SK-N-SH treated with all-trans-retinoic acid at 6 μM for 48 hours (cell line): ENCODE measurements at regions not wholly inside any gene's neighbourhood (a gene's known extent, or its start where the extent isn't known, plus 50 kb on each side); places are given as distances from the start of the nearest gene placed in this dataset.

Experiments
- ATAC-seq: fragments of 200-7000 bp; cut with Tn5 transposase; 3 replicates; pipeline ENCODE4 v1.9.1; 2020; ENCODE audit warnings: mild to moderate bottlenecking, moderate library complexity
- ARNTL ChIP-seq: fragments of 450-650 bp; formaldehyde crosslinking; IDR thresholded peaks from 2 replicates; pipeline ENCODE4 v1.5.0; 2020; ENCODE audit warnings: low read depth, mild to moderate bottlenecking, moderate library complexity, borderline replicate concordance
- BACH2 ChIP-seq: fragments of 250-450 bp; sonication (Bioruptor Pico); IDR thresholded peaks from 2 replicates; pipeline ENCODE4 v1.9.0; 2021; ENCODE audit warnings: mild to moderate bottlenecking, borderline replicate concordance
- CSDC2 ChIP-seq: fragments of 250-450 bp; sonication (Bioruptor Pico); IDR thresholded peaks from 2 replicates; pipeline ENCODE4 v1.5.0; 2020; ENCODE audit warnings: mild to moderate bottlenecking, moderate library complexity
- ESRRG ChIP-seq: fragments of 250-450 bp; sonication (Bioruptor Pico); IDR thresholded peaks from 2 replicates; pipeline ENCODE4 v1.6.1; 2021; ENCODE audit warnings: mild to moderate bottlenecking
- GLIS3 ChIP-seq: fragments of 250-450 bp; sonication (Bioruptor Pico); IDR thresholded peaks from 2 replicates; pipeline ENCODE4 v1.5.0; 2020; ENCODE audit warnings: mild to moderate bottlenecking, moderate library complexity
- ISL1 ChIP-seq: fragments of 250-450 bp; sonication (Bioruptor Pico); IDR thresholded peaks from 2 replicates; pipeline ENCODE4 v2.1.2; 2022; ENCODE audit warnings: mild to moderate bottlenecking, moderate library complexity
- PPARA ChIP-seq: fragments of 250-450 bp; sonication (Bioruptor Pico); IDR thresholded peaks from 2 replicates; pipeline ENCODE4 v1.5.0; 2020; ENCODE audit warnings: mild to moderate bottlenecking, borderline replicate concordance
- RARB ChIP-seq: fragments of 250-450 bp; sonication (Bioruptor Pico); IDR thresholded peaks from 2 replicates; pipeline ENCODE4 v1.8.0; 2021; ENCODE audit warnings: mild to moderate bottlenecking, moderate library complexity
- SNAI2 ChIP-seq: fragments of 250-450 bp; sonication (Bioruptor Pico); IDR thresholded peaks from 2 replicates; pipeline ENCODE4 v1.5.0; 2020; ENCODE audit warnings: mild to moderate bottlenecking, moderate library complexity
- TCF4 ChIP-seq: fragments of 250-450 bp; sonication (Bioruptor Pico); IDR thresholded peaks from 2 replicates; pipeline ENCODE4 v1.8.0; 2021; ENCODE audit warnings: mild to moderate bottlenecking, moderate library complexity, borderline replicate concordance
- TOX ChIP-seq: fragments of 250-450 bp; sonication (Bioruptor Pico); IDR thresholded peaks from 2 replicates; pipeline ENCODE4 v1.8.0; 2021; ENCODE audit warnings: mild to moderate bottlenecking, moderate library complexity, borderline replicate concordance
- ZC3H10 ChIP-seq: fragments of 250-450 bp; sonication (Bioruptor Pico); IDR thresholded peaks from 2 replicates; pipeline ENCODE4 v1.5.1; 2021; ENCODE audit warnings: mild to moderate bottlenecking, moderate library complexity
- ZFP3 ChIP-seq: fragments of 250-450 bp; sonication (Bioruptor Pico); IDR thresholded peaks from 2 replicates; pipeline ENCODE4 v1.5.0; 2020; ENCODE audit warnings: mild to moderate bottlenecking, moderate library complexity
- ZFP30 ChIP-seq: fragments of 450-650 bp; formaldehyde crosslinking; IDR thresholded peaks from 2 replicates; pipeline ENCODE4 v1.5.0; 2022; ENCODE audit warnings: mild to moderate bottlenecking, moderate library complexity
- ZNF565 ChIP-seq: fragments of 450-650 bp; formaldehyde crosslinking; conservative IDR thresholded peaks from 2 replicates; pipeline ENCODE4 v1.5.0; 2020; ENCODE audit warnings: low read depth, mild to moderate bottlenecking, moderate library complexity
- ZNF70 ChIP-seq: fragments of 450-650 bp; formaldehyde crosslinking; IDR thresholded peaks from 2 replicates; pipeline ENCODE4 v1.5.0; 2020; ENCODE audit warnings: mild to moderate bottlenecking, moderate library complexity
- ZNF8 ChIP-seq: fragments of 450-650 bp; formaldehyde crosslinking; IDR thresholded peaks from 2 replicates; pipeline ENCODE4 v1.5.0; 2020; ENCODE audit warnings: mild to moderate bottlenecking, moderate library complexity
- TF ChIP-seq, protein P1 (sequence below): fragments of 250-450 bp; sonication (Bioruptor Pico); IDR thresholded peaks from 2 replicates; pipeline ENCODE4 v1.5.1; 2020; ENCODE audit warnings: low read depth, mild to moderate bottlenecking, moderate library complexity
- TF ChIP-seq, protein P2 (sequence below): fragments of 250-450 bp; sonication (Bioruptor Pico); IDR thresholded peaks from 2 replicates; pipeline ENCODE4 v1.5.1; 2021; ENCODE audit warnings: mild to moderate bottlenecking, moderate library complexity
- TF ChIP-seq, protein P3 (sequence below): fragments of 250-450 bp; sonication (Bioruptor Pico); IDR thresholded peaks from 2 replicates; pipeline ENCODE4 v1.5.0; 2020; ENCODE audit warnings: mild to moderate bottlenecking, moderate library complexity
- TF ChIP-seq, protein P4 (sequence below): fragments of 250-450 bp; sonication (Bioruptor Pico); IDR thresholded peaks from 2 replicates; pipeline ENCODE4 v1.8.0; 2020; ENCODE audit warnings: mild to moderate bottlenecking, moderate library complexity, borderline replicate concordance

DNA sequence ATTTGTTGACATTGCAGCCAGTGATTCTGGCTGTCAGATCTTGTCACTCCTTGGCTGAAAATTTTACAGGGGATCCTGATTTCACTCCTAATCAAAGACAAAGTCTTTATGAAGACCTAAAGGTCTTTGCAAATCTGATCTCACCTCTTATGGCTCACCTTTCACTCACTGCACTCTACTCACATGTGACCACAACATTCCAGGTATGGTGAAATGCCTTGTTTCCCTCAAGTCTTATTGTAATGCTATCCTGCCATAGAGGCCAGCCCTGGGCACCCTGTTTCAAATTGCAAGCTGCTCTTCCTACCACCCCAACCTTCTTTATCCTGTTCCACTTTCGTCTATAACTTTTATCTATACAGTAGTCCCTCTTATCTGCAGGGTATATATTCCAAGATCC is 200.1 kb downstream of the NDFIP2 start:
- TF ChIP-seq ESRRG (CRISPR knock-in tag) = no peak
- no peak for TF ChIP-seq ZFP3
- no peak for TF ChIP-seq SNAI2 (CRISPR knock-in tag)
- no peak for TF ChIP-seq RARB (CRISPR knock-in tag)
- TF ChIP-seq, protein P1, sequence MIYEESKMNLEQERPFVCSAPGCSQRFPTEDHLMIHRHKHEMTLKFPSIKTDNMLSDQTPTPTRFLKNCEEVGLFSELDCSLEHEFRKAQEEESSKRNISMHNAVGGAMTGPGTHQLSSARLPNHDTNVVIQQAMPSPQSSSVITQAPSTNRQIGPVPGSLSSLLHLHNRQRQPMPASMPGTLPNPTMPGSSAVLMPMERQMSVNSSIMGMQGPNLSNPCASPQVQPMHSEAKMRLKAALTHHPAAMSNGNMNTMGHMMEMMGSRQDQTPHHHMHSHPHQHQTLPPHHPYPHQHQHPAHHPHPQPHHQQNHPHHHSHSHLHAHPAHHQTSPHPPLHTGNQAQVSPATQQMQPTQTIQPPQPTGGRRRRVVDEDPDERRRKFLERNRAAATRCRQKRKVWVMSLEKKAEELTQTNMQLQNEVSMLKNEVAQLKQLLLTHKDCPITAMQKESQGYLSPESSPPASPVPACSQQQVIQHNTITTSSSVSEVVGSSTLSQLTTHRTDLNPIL (CRISPR knock-in tag) = no peak
- TF ChIP-seq BACH2 = no peak
- TF ChIP-seq ISL1 (CRISPR knock-in tag) = no peak
- TF ChIP-seq, protein P2, sequence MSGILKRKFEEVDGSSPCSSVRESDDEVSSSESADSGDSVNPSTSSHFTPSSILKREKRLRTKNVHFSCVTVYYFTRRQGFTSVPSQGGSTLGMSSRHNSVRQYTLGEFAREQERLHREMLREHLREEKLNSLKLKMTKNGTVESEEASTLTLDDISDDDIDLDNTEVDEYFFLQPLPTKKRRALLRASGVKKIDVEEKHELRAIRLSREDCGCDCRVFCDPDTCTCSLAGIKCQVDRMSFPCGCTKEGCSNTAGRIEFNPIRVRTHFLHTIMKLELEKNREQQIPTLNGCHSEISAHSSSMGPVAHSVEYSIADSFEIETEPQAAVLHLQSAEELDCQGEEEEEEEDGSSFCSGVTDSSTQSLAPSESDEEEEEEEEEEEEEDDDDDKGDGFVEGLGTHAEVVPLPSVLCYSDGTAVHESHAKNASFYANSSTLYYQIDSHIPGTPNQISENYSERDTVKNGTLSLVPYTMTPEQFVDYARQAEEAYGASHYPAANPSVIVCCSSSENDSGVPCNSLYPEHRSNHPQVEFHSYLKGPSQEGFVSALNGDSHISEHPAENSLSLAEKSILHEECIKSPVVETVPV = no peak
- TF ChIP-seq ZFP30 = no peak
- TF ChIP-seq ZNF8 = no peak
- TF ChIP-seq, protein P3, sequence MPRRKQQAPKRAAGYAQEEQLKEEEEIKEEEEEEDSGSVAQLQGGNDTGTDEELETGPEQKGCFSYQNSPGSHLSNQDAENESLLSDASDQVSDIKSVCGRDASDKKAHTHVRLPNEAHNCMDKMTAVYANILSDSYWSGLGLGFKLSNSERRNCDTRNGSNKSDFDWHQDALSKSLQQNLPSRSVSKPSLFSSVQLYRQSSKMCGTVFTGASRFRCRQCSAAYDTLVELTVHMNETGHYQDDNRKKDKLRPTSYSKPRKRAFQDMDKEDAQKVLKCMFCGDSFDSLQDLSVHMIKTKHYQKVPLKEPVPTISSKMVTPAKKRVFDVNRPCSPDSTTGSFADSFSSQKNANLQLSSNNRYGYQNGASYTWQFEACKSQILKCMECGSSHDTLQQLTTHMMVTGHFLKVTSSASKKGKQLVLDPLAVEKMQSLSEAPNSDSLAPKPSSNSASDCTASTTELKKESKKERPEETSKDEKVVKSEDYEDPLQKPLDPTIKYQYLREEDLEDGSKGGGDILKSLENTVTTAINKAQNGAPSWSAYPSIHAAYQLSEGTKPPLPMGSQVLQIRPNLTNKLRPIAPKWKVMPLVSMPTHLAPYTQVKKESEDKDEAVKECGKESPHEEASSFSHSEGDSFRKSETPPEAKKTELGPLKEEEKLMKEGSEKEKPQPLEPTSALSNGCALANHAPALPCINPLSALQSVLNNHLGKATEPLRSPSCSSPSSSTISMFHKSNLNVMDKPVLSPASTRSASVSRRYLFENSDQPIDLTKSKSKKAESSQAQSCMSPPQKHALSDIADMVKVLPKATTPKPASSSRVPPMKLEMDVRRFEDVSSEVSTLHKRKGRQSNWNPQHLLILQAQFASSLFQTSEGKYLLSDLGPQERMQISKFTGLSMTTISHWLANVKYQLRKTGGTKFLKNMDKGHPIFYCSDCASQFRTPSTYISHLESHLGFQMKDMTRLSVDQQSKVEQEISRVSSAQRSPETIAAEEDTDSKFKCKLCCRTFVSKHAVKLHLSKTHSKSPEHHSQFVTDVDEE (CRISPR knock-in tag) = no peak
- no peak for TF ChIP-seq ZC3H10 (CRISPR knock-in tag)
- no peak for TF ChIP-seq ZNF70 (CRISPR knock-in tag)
- TF ChIP-seq ZNF565 (CRISPR knock-in tag) = no peak
- TF ChIP-seq CSDC2 (CRISPR knock-in tag) = no peak
- no peak for TF ChIP-seq TOX (CRISPR knock-in tag)
- TF ChIP-seq PPARA (CRISPR knock-in tag) = no peak
- no peak for TF ChIP-seq TCF4 (CRISPR knock-in tag)
- no peak for ATAC-seq

DNA sequence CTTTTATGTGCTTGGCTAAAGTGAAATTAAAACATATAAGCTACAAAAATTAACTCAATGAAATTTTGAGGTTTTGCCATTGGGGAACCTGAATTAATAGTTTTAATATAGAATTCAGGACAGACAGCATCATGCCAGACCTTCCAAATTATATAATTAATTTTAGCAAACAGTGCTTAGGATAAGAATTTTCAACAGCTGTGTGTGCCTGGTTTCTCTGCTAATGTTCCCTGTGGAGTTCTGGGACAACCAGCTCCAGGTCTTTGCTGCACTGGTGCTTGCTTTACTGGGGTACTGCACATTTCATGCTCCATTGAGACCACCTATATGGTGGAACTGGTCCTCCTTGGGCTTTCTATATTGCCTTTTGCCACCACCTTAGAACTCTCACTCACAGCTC is 199.5 kb downstream of the NDFIP2 start:
- TF ChIP-seq SNAI2 (CRISPR knock-in tag) (no peak), ZNF8 (no peak), TCF4 (CRISPR knock-in tag) (no peak), PPARA (CRISPR knock-in tag) (no peak), ISL1 (CRISPR knock-in tag) (no peak), ZC3H10 (CRISPR knock-in tag) (no peak), ARNTL (no peak), GLIS3 (no peak), ZNF70 (CRISPR knock-in tag) (no peak), BACH2 (no peak), ZFP30 (no peak), CSDC2 (CRISPR knock-in tag) (no peak), ESRRG (CRISPR knock-in tag) (no peak), TOX (CRISPR knock-in tag) (no peak)
- TF ChIP-seq, protein P4, sequence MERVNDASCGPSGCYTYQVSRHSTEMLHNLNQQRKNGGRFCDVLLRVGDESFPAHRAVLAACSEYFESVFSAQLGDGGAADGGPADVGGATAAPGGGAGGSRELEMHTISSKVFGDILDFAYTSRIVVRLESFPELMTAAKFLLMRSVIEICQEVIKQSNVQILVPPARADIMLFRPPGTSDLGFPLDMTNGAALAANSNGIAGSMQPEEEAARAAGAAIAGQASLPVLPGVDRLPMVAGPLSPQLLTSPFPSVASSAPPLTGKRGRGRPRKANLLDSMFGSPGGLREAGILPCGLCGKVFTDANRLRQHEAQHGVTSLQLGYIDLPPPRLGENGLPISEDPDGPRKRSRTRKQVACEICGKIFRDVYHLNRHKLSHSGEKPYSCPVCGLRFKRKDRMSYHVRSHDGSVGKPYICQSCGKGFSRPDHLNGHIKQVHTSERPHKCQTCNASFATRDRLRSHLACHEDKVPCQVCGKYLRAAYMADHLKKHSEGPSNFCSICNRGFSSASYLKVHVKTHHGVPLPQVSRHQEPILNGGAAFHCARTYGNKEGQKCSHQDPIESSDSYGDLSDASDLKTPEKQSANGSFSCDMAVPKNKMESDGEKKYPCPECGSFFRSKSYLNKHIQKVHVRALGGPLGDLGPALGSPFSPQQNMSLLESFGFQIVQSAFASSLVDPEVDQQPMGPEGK = no peak
- TF ChIP-seq, protein P3 (CRISPR knock-in tag) = no peak
- ATAC-seq = no peak

DNA sequence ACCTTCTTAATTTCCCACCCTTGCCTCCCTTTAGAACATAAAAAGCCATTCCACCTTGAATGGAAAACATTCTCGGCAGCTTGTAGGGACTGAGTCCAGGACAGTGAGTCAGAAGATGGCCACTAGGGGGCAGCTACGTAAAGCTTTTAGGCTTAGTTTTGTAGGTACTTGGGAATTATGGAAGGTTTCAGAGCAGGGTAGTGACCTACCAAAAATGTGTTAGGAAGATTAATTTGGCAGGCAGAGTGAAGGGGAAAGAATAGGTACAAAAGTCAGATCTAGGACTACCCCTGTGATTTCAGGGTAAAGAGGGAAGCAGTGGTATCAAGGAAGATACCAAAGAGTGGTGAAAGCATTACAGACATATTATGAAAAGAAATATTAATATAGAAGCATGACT is 198.4 kb downstream of the NDFIP2 start:
- peak; percentile 75 for ATAC-seq
- TF ChIP-seq, protein P3 (CRISPR knock-in tag) = no peak
- TF ChIP-seq SNAI2 (CRISPR knock-in tag) (no peak), ZFP30 (no peak), RARB (CRISPR knock-in tag) (no peak)
- TF ChIP-seq, protein P2 = no peak
- TF ChIP-seq, protein P4 = no peak
